C4-2B (cell line): ENCODE measurements at regions not wholly inside any gene's neighbourhood (a gene's known extent, or its start where the extent isn't known, plus 50 kb on each side); places are given as distances from the start of the nearest gene placed in this dataset.

Experiments used
- ZFX ChIP-seq: fragments of 450-650 bp; IDR thresholded peaks from 2 replicates; pipeline ENCODE4 v1.6.1; 2017
- TF ChIP-seq, protein P1 (sequence below): fragments of 450-650 bp; conservative IDR thresholded peaks from 2 replicates; pipeline ENCODE4 v1.5.1; 2017; ENCODE audit warnings: mild to moderate bottlenecking

DNA sequence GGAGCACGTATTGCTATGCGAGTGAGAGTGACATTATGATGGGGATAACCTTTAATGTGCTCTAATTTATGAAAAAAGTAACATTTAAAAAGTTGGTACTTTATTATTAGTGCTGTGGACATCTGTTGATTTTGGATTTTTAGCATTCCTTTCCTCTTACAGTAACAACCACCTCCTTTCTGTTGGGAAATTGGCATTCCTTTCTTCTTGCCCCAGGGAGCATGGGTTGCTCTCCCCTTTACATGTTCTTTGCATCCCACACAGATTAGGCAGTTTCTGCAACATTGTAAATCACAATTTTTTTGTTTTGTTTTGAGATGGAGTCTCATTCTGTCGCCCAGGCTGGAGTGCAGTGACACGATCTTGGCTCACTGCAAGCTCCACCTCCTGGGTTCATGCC, 300.2 kb downstream of the LPIN1 start:
- TF ChIP-seq, protein P1, sequence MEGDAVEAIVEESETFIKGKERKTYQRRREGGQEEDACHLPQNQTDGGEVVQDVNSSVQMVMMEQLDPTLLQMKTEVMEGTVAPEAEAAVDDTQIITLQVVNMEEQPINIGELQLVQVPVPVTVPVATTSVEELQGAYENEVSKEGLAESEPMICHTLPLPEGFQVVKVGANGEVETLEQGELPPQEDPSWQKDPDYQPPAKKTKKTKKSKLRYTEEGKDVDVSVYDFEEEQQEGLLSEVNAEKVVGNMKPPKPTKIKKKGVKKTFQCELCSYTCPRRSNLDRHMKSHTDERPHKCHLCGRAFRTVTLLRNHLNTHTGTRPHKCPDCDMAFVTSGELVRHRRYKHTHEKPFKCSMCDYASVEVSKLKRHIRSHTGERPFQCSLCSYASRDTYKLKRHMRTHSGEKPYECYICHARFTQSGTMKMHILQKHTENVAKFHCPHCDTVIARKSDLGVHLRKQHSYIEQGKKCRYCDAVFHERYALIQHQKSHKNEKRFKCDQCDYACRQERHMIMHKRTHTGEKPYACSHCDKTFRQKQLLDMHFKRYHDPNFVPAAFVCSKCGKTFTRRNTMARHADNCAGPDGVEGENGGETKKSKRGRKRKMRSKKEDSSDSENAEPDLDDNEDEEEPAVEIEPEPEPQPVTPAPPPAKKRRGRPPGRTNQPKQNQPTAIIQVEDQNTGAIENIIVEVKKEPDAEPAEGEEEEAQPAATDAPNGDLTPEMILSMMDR: no peak
- TF ChIP-seq ZFX: no peak
